ENCODE measurements at regions not wholly inside any gene's neighbourhood (a gene's known extent, or its start where the extent isn't known, plus 50 kb on each side); places are given as distances from the start of the nearest gene placed in this dataset.
A peak's percentile ranks its signal among the peaks of the same experiment; 100 is the strongest.

DNA sequence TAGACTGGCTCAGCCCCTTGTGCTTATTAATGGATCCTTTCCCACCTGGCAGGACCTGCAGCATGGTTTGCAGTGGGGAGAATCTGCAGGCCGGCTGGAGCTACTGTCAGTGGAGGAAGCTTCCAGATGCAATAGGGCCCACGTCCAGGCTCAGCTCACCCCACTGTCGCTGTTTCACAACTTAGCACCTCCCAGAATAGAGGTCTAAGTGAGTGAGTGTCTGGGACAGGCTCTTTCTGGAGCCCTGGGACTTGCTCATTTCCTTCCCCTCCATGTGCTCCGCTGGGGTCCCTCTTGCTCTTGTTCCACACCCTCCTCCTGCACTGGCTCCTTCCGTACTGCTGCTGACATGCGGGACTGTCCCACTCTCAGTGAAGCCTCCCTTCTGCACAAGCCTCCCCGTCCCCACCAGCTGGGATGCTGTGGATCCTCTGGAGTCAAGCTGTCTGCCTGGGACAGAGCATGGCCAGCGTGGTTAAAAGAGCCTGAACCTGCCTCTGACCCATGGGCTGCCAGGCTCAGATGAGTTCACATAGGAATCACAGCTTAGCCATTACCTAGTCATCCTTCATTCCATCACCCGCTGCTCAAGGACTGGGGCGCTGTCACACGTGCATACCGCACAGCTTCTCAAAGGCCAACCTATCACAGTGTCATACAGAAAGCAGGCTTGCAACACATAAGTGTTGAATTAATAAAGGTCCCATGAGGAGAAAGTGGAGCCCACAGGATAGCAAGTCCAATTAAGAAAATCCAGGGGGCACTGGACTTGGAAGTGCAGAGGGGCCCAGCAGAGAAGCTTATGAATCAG, 135.9 kb downstream of the ACKR3 start (continued):
- TF ChIP-seq OVOL2 (CRISPR knock-in tag; IDR thresholded peaks at IDR 0.05; ENCODE audit: borderline replicate concordance) (no peak), PRRX2 (CRISPR knock-in tag; IDR thresholded peaks at IDR 0.05) (no peak)

DNA sequence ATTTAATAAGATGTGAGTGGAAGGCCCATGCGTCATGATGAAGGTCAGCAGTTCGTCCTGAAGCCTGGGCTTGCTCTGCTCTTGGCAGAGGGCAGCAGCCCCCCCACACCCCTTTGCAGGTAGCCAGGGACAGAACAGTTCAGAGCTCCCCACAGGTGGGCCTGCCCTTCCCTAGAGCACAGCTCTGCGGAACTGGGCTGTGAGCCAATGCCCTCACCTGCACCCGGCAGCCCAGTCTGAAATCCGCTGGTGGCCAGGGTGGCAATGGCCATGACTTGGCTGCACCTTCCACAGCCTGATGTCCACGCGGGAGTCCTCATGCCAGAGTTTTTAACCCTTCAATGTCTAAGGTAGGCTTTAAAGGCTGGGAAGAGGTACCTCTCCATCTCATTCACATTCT, 136.7 kb downstream of the ACKR3 start:
- Mint-ChIP-seq H3K4me1 (no peaks in the 10 kb centered on the region), H3K27me3 (ENCODE audit: low read depth) (no peaks in the 10 kb centered on the region), H3K27ac (no peak overlapping the region), H3K36me3 (no peaks in the 10 kb centered on the region), H3K9me3 (peaks cover 4% of the 10 kb centered on the region; the same call in 1 of the 2 replicates), H3K4me3 (no peak overlapping the region)
- no peak for ATAC-seq
- TF ChIP-seq, protein P1, sequence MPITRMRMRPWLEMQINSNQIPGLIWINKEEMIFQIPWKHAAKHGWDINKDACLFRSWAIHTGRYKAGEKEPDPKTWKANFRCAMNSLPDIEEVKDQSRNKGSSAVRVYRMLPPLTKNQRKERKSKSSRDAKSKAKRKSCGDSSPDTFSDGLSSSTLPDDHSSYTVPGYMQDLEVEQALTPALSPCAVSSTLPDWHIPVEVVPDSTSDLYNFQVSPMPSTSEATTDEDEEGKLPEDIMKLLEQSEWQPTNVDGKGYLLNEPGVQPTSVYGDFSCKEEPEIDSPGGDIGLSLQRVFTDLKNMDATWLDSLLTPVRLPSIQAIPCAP (CRISPR knock-in tag; IDR thresholded peaks at IDR 0.05), result no peak
- TF ChIP-seq, protein P2, sequence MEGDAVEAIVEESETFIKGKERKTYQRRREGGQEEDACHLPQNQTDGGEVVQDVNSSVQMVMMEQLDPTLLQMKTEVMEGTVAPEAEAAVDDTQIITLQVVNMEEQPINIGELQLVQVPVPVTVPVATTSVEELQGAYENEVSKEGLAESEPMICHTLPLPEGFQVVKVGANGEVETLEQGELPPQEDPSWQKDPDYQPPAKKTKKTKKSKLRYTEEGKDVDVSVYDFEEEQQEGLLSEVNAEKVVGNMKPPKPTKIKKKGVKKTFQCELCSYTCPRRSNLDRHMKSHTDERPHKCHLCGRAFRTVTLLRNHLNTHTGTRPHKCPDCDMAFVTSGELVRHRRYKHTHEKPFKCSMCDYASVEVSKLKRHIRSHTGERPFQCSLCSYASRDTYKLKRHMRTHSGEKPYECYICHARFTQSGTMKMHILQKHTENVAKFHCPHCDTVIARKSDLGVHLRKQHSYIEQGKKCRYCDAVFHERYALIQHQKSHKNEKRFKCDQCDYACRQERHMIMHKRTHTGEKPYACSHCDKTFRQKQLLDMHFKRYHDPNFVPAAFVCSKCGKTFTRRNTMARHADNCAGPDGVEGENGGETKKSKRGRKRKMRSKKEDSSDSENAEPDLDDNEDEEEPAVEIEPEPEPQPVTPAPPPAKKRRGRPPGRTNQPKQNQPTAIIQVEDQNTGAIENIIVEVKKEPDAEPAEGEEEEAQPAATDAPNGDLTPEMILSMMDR (IDR thresholded peaks at IDR 0.05), result no peak
- TF ChIP-seq SMAD4 (CRISPR knock-in tag; IDR thresholded peaks at IDR 0.05) (no peak), GTF2I (CRISPR knock-in tag; conservative IDR thresholded peaks at IDR 0.05) (no peak), MYBL2 (CRISPR knock-in tag; IDR thresholded peaks at IDR 0.05) (no peak), TP53 (CRISPR knock-in tag; IDR thresholded peaks at IDR 0.05) (no peak)
- TF ChIP-seq, protein P3, sequence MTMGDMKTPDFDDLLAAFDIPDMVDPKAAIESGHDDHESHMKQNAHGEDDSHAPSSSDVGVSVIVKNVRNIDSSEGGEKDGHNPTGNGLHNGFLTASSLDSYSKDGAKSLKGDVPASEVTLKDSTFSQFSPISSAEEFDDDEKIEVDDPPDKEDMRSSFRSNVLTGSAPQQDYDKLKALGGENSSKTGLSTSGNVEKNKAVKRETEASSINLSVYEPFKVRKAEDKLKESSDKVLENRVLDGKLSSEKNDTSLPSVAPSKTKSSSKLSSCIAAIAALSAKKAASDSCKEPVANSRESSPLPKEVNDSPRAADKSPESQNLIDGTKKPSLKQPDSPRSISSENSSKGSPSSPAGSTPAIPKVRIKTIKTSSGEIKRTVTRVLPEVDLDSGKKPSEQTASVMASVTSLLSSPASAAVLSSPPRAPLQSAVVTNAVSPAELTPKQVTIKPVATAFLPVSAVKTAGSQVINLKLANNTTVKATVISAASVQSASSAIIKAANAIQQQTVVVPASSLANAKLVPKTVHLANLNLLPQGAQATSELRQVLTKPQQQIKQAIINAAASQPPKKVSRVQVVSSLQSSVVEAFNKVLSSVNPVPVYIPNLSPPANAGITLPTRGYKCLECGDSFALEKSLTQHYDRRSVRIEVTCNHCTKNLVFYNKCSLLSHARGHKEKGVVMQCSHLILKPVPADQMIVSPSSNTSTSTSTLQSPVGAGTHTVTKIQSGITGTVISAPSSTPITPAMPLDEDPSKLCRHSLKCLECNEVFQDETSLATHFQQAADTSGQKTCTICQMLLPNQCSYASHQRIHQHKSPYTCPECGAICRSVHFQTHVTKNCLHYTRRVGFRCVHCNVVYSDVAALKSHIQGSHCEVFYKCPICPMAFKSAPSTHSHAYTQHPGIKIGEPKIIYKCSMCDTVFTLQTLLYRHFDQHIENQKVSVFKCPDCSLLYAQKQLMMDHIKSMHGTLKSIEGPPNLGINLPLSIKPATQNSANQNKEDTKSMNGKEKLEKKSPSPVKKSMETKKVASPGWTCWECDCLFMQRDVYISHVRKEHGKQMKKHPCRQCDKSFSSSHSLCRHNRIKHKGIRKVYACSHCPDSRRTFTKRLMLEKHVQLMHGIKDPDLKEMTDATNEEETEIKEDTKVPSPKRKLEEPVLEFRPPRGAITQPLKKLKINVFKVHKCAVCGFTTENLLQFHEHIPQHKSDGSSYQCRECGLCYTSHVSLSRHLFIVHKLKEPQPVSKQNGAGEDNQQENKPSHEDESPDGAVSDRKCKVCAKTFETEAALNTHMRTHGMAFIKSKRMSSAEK (CRISPR knock-in tag; IDR thresholded peaks at IDR 0.05; ENCODE audit: borderline replicate concordance), result no peak
- TF ChIP-seq, protein P4, sequence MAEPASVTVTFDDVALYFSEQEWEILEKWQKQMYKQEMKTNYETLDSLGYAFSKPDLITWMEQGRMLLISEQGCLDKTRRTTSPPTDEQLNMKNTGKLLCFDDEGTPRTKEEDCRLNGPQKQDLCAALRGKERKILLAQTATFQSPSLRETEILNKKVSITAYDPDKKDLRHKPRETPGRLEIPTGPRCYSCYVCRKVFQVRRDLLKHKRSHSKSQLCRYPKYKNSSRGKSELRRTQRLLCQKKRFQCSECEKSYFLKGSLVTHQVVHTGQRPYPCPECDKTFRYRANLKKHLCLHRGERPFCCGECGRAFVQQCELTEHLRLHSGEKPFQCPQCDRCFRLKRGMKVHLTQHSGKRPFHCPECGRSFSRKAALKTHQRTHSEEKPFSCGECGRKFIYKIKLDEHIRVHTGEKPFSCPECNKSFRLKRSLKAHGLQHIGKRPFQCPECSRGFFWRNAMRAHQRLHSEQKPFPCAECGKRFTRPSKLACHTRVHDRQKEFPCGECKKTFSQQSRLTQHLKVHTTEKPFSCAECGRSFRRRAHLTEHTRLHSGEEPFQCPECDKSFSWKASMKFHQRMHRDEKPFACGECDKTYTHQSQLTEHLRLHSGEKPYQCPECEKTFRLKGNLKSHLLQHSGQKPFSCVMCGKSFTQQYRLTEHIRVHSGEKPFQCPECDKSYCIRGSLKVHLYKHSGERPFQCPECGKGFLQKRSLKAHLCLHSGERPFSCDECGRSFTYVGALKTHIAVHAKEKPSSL (CRISPR knock-in tag; conservative IDR thresholded peaks at IDR 0.05), result no peak
- TF ChIP-seq, protein P5, sequence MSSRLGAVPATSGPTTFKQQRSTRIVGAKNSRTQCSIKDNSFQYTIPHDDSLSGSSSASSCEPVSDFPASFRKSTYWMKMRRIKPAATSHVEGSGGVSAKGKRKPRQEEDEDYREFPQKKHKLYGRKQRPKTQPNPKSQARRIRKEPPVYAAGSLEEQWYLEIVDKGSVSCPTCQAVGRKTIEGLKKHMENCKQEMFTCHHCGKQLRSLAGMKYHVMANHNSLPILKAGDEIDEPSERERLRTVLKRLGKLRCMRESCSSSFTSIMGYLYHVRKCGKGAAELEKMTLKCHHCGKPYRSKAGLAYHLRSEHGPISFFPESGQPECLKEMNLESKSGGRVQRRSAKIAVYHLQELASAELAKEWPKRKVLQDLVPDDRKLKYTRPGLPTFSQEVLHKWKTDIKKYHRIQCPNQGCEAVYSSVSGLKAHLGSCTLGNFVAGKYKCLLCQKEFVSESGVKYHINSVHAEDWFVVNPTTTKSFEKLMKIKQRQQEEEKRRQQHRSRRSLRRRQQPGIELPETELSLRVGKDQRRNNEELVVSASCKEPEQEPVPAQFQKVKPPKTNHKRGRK (CRISPR knock-in tag; IDR thresholded peaks at IDR 0.05; ENCODE audit: borderline replicate concordance), result no peak
- ChIA-PET POLR2A (no interaction called here), CTCF (no interaction called here)
- DNase-seq (ENCODE audit: low spot score), result no peak

DNA sequence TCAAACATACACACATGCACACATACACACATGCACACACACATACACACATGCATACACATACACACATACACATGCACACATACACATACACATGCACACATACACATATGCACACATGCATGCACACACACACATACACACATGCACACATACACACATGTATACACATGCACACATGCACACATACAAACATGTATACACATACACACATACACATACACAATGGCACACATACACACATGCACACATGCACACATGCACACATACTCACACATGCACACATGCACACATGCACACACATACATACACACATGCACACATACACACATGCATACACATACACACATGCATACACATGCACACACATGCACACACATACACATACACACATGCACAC, 137.2 kb downstream of the ACKR3 start:
- POLR2A ChIA-PET, result no interaction called here
- Mint-ChIP-seq H3K27me3 (ENCODE audit: low read depth) (no peaks in the 10 kb centered on the region), H3K27ac (no peak overlapping the region), H3K36me3 (no peaks in the 10 kb centered on the region), H3K4me1 (no peaks in the 10 kb centered on the region), H3K4me3 (no peak overlapping the region), H3K9me3 (peaks cover 4% of the 10 kb centered on the region; the same call in 1 of the 2 replicates)
- CTCF ChIA-PET, result no interaction called here
- TF ChIP-seq NFE2L1 (CRISPR knock-in tag; IDR thresholded peaks at IDR 0.05) (0 out of 2 replicates have a peak, but pooled peaks have one; percentile 51), EMX1 (CRISPR knock-in tag; IDR thresholded peaks at IDR 0.05) (no peak)
- DNase-seq (ENCODE audit: low spot score) (no peak), ATAC-seq (no peak)
